Osteoblast (primary cell): ENCODE measurements at regions not wholly inside any gene's neighbourhood (a gene's known extent, or its start where the extent isn't known, plus 50 kb on each side); places are given as distances from the start of the nearest gene placed in this dataset.

Source experiments
- DNase-seq: peaks from one replicate; pipeline ENCODE4 v3.0.0; 2011; ENCODE audit warnings: low spot score, mixed read lengths; ENCODE audit not compliant: insufficient read length; ENCODE audit errors: missing footprints
- H2AFZ ChIP-seq: 2 replicates; pipeline ENCODE4 v1.6.0; 2011; ENCODE audit warnings: mild to moderate bottlenecking, low read length
- H3K27ac ChIP-seq: 2 replicates; pipeline ENCODE4 v1.5.1; 2011; ENCODE audit warnings: mild to moderate bottlenecking, low read depth, low read length, moderate library complexity
- H3K27me3 ChIP-seq: 2 replicates; pipeline ENCODE4 v1.6.0; 2012; ENCODE audit warnings: mild to moderate bottlenecking, control low read depth, inconsistent platforms, low read length, moderate library complexity; ENCODE audit not compliant: insufficient read depth
- H3K36me3 ChIP-seq: 2 replicates; pipeline ENCODE4 v1.5.1; 2011; ENCODE audit warnings: mild to moderate bottlenecking, low read length, control low read depth, moderate library complexity; ENCODE audit not compliant: insufficient read depth
- H3K4me1 ChIP-seq: 2 replicates; pipeline ENCODE4 v1.5.1; 2011; ENCODE audit warnings: mild to moderate bottlenecking, low read length, control low read depth, moderate library complexity; ENCODE audit not compliant: insufficient read depth
- H3K4me2 ChIP-seq: 2 replicates; pipeline ENCODE4 v1.6.0; 2011; ENCODE audit warnings: mild to moderate bottlenecking, low read length; ENCODE audit not compliant: insufficient read depth
- H3K4me3 ChIP-seq: fragments of 200-600 bp; sonication (generic); 3 replicates; pipeline ENCODE4 v1.5.1; 2012; ENCODE audit warnings: mild to moderate bottlenecking, low read length, inconsistent platforms; ENCODE audit not compliant: insufficient read depth
- H3K79me2 ChIP-seq: 2 replicates; pipeline ENCODE4 v1.6.0; 2012; ENCODE audit warnings: mild to moderate bottlenecking, low read length, control low read depth, inconsistent platforms; ENCODE audit not compliant: insufficient read depth
- H3K9me3 ChIP-seq: 2 replicates; pipeline ENCODE4 v1.5.1; 2011; ENCODE audit warnings: low read depth, low read length, control low read depth
- H4K20me1 ChIP-seq: 2 replicates; pipeline ENCODE4 v1.6.0; 2012; ENCODE audit warnings: mild to moderate bottlenecking, low read length, control low read depth; ENCODE audit not compliant: insufficient read depth
- CTCF ChIP-seq: IDR thresholded peaks from 2 replicates; pipeline ENCODE4 v1.5.1; 2011; ENCODE audit warnings: mild to moderate bottlenecking, low read depth, low read length, moderate library complexity; ENCODE audit errors: extremely low read depth

- no peak for TF ChIP-seq CTCF
- Histone ChIP-seq H3K4me1 (no peaks in the 10 kb centered on the region), H3K9me3 (no peaks in the 10 kb centered on the region), H3K79me2 (no peaks in the 10 kb centered on the region), H3K36me3 (no peaks in the 10 kb centered on the region), H3K4me2 (no peak overlapping the region), H3K4me3 (no peak overlapping the region), H3K27ac (no peak overlapping the region), H2AFZ (no peak overlapping the region), H3K27me3 (no peaks in the 10 kb centered on the region), H4K20me1 (no peaks in the 10 kb centered on the region)
- no peak for DNase-seq
These were observed 590.0 kb downstream of the FAT4 start for GRCh38 chr4:125904802-125905201.

- no peak for TF ChIP-seq CTCF
- no peaks in the 10 kb centered on the region for H3K36me3 ChIP-seq
These were observed 596.3 kb downstream of the FAT4 start for GRCh38 chr4:125911058-125911457.

GRCh38 chr4:125911481-125911880 lies 596.7 kb downstream of the FAT4 start:
- no peaks in the 10 kb centered on the region for H3K4me1 ChIP-seq
- no peaks in the 10 kb centered on the region for H3K79me2 ChIP-seq
- H2AFZ ChIP-seq, result no peak overlapping the region
- no peak overlapping the region for H3K4me2 ChIP-seq
- H3K27ac ChIP-seq, result no peak overlapping the region
- H3K27me3 ChIP-seq, result no peaks in the 10 kb centered on the region
- no peak for TF ChIP-seq CTCF
- no peak for DNase-seq
- H3K4me3 ChIP-seq, result no peak overlapping the region
- H4K20me1 ChIP-seq, result no peaks in the 10 kb centered on the region
- no peaks in the 10 kb centered on the region for H3K36me3 ChIP-seq
- no peaks in the 10 kb centered on the region for H3K9me3 ChIP-seq

More at GRCh38 chr4:125911058-125911457, 596.3 kb downstream of the FAT4 start:
- Histone ChIP-seq H4K20me1 (no peaks in the 10 kb centered on the region), H3K27ac (no peak overlapping the region), H3K4me1 (no peaks in the 10 kb centered on the region), H3K9me3 (no peaks in the 10 kb centered on the region), H3K4me2 (no peak overlapping the region), H3K27me3 (no peaks in the 10 kb centered on the region), H3K79me2 (no peaks in the 10 kb centered on the region), H2AFZ (no peak overlapping the region), H3K4me3 (no peak overlapping the region)
- DNase-seq, result no peak

- Histone ChIP-seq H3K27me3 (no peaks in the 10 kb centered on the region), H3K4me1 (no peaks in the 10 kb centered on the region), H3K79me2 (no peaks in the 10 kb centered on the region), H3K4me3 (no peak overlapping the region), H2AFZ (no peak overlapping the region), H3K27ac (no peak overlapping the region), H3K9me3 (no peaks in the 10 kb centered on the region), H3K36me3 (no peaks in the 10 kb centered on the region), H3K4me2 (no peak overlapping the region), H4K20me1 (no peaks in the 10 kb centered on the region)
- no peak for DNase-seq
- no peak for TF ChIP-seq CTCF
These were observed 602.8 kb downstream of the FAT4 start for GRCh38 chr4:125917559-125917958.
